Endothelial cell of umbilical vein (primary cell): ENCODE measurements at regions not wholly inside any gene's neighbourhood (a gene's known extent, or its start where the extent isn't known, plus 50 kb on each side); places are given as distances from the start of the nearest gene placed in this dataset.

Source experiments
- BruUV-seq: library from RNA; stranded (reverse); fragments of 400-500 nt; replicated peaks from 2 replicates; lab custom pipeline; 2021; lab: Mats Ljungman, UMichigan
- CTCF ChIA-PET: fragments of 300-600, 350-600 bp; sonication (Branson Sonifier 250); formaldehyde crosslinking; loops from one replicate; lab custom pipeline; 2021; ENCODE audit warnings: antibody characterized with exemption, inconsistent platforms; lab: Charles Lee
- POLR2A ChIA-PET: fragments of 300-600, 350-600 bp; sonication (Branson Sonifier 250); formaldehyde crosslinking; loops from one replicate; lab custom pipeline; 2021; ENCODE audit warnings: antibody characterized with exemption, inconsistent platforms; lab: Charles Lee
- DNase-seq: peaks from one replicate; pipeline ENCODE4 v3.0.0-alpha.2; 2011; ENCODE audit warnings: low read depth, low spot score
- FAIRE-seq: peaks from 2 replicates; lab custom pipeline; 2011; peaks lifted over from hg19 to GRCh38; lab: Jason Lieb, UNC
- H2AFZ ChIP-seq: 2 replicates; pipeline ENCODE4 v1.6.0; 2012; ENCODE audit warnings: low read depth, low read length, control low read depth, inconsistent platforms
- H3K27ac ChIP-seq: 2 replicates; pipeline ENCODE4 v1.5.1; 2011; ENCODE audit warnings: low read depth, mild to moderate bottlenecking, control low read depth, low read length, moderate library complexity; ENCODE audit not compliant: insufficient read depth
- H3K27me3 ChIP-seq, 2 experiments: 2 replicates each; pipeline versions ENCODE4 v1.6.0 to v1.6.1; 2011; ENCODE audit warnings: low read length in 2 of 2, mixed read lengths in 1 of 2; ENCODE audit not compliant: control insufficient read depth in 2 of 2, insufficient read depth in 2 of 2
- H3K36me3 ChIP-seq, 2 experiments: 2 replicates in 1 of 2; 3 replicates in 1 of 2; pipeline ENCODE4 v1.5.1; 2011; ENCODE audit warnings: low read length in 2 of 2, mild to moderate bottlenecking in 1 of 2, moderate library complexity in 1 of 2; ENCODE audit not compliant: control insufficient read depth in 2 of 2, insufficient read depth in 2 of 2; ENCODE audit errors: extremely low read depth in 1 of 2
- H3K4me1 ChIP-seq: 3 replicates; pipeline ENCODE4 v1.5.1; 2011; ENCODE audit warnings: mild to moderate bottlenecking, low read length; ENCODE audit not compliant: control insufficient read depth, insufficient read depth; ENCODE audit errors: extremely low read depth
- H3K4me2 ChIP-seq: 2 replicates; pipeline ENCODE4 v1.6.1; 2011; ENCODE audit warnings: low read length, control low read depth, mixed read lengths; ENCODE audit not compliant: insufficient read depth
- H3K4me3 ChIP-seq, 3 experiments: fragments of 200-600 bp in 1 of 3; sonication (generic), shearing (Covaris generic) in 1 of 3; replicated peaks in 1 of 3; 2 replicates each; pipeline ENCODE4 v1.5.1; 2011 to 2016; ENCODE audit warnings: control low read depth in 3 of 3, low read length in 3 of 3, mild to moderate bottlenecking in 2 of 3, inconsistent platforms in 1 of 3, low read depth in 1 of 3, moderate library complexity in 1 of 3; ENCODE audit not compliant: insufficient read depth in 1 of 3
- H3K79me2 ChIP-seq: 2 replicates; pipeline ENCODE4 v1.6.0; 2012; ENCODE audit warnings: low read length, inconsistent platforms; ENCODE audit not compliant: control insufficient read depth, insufficient read depth
- H3K9ac ChIP-seq: replicated peaks from 2 replicates; pipeline ENCODE3; 2011; ENCODE audit warnings: low read length, control low read depth; ENCODE audit not compliant: insufficient read depth; ENCODE audit errors: extremely low read depth
- H3K9me1 ChIP-seq: replicated peaks from 3 replicates; pipeline ENCODE4 v1.6.0; 2011; ENCODE audit warnings: mild to moderate bottlenecking, low read length; ENCODE audit not compliant: control insufficient read depth, insufficient read depth; ENCODE audit errors: extremely low read depth
- H3K9me3 ChIP-seq: replicated peaks from 2 replicates; pipeline ENCODE4 v1.5.1; 2012; ENCODE audit warnings: low read length, inconsistent platforms; ENCODE audit not compliant: control insufficient read depth, insufficient read depth
- H4K20me1 ChIP-seq: replicated peaks from 2 replicates; pipeline ENCODE3; 2011; ENCODE audit warnings: mild to moderate bottlenecking, low read length; ENCODE audit not compliant: control insufficient read depth, insufficient read depth; ENCODE audit errors: extremely low read depth
- FOS ChIP-seq: IDR thresholded peaks from 2 replicates; pipeline ENCODE4 v1.6.1; 2011; ENCODE audit warnings: mild to moderate bottlenecking, low read length, moderate library complexity, borderline replicate concordance; ENCODE audit not compliant: insufficient read depth
- JUN ChIP-seq: IDR thresholded peaks from 2 replicates; pipeline ENCODE4 v1.6.1; 2011; ENCODE audit warnings: borderline replicate concordance, low read depth; ENCODE audit not compliant: insufficient read length, insufficient read depth
- MYC ChIP-seq: IDR thresholded peaks from one replicate; pipeline ENCODE4 v1.6.1; 2011; ENCODE audit warnings: mild to moderate bottlenecking, low read depth, low read length
- POLR2A ChIP-seq: IDR thresholded peaks from 2 replicates; pipeline ENCODE4 v1.6.1; 2012; ENCODE audit warnings: low read depth, mild to moderate bottlenecking, control low read depth, low read length
- dilution Hi-C: fragments of 300-500 bp; cut with MboI; formaldehyde crosslinking; loops from one replicate; pipeline ENCODE4 v1.15.0; 2019; ENCODE audit warnings: low sequenced_read_pairs; ENCODE audit not compliant: extremely low pct_ligation_motif_present
- intact Hi-C: fragments of 100-400 bp; cut with micrococcal nuclease; formaldehyde crosslinking; loops from one replicate; pipeline ENCODE4 v1.10.0; 2022
- TF ChIP-seq, protein P1 (sequence below): IDR thresholded peaks from 2 replicates; pipeline ENCODE4 v1.6.1; 2011; ENCODE audit not compliant: insufficient read depth, insufficient read length

DNA sequence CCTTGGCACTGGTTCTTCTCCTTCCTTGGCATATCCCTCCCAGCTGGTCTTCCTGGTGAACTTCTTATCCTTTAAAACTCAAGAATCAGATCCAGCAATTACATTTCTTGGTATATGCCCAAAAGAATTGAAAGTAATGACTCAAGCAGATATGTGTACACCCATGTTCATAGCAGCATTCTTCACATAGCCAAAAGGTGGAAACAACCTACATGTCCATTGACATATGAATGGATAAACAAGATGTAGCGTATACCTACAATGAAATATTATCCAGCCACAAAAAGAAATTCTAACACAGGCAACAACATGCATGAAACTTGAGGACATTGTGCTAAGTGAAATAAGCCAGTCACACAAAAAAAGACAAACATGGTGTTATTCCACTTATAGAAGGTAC, 103.7 kb upstream of the NT5E start:
- TF ChIP-seq, protein P1, sequence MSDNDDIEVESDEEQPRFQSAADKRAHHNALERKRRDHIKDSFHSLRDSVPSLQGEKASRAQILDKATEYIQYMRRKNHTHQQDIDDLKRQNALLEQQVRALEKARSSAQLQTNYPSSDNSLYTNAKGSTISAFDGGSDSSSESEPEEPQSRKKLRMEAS, result no peak
- TF ChIP-seq JUN (no peak), FOS (no peak), POLR2A (no peak)
- dilution Hi-C loops, result no loop called here
- H3K4me2 ChIP-seq, result no peak overlapping the region
- no TSS peak for BruUV-seq
- no peak overlapping the region for H3K4me3 ChIP-seq
- ChIA-PET POLR2A (no interaction called here), CTCF (interaction anchor here (0.8 kb wide), 1 partner anchor 22 kb away, joined by 3 read pairs; no protein-coding TSS in a partner anchor)
- H3K36me3 ChIP-seq, result no peaks in the 10 kb centered on the region
- H3K9ac ChIP-seq, result no peak overlapping the region
- FAIRE-seq (no peak), DNase-seq (no peak)
- H3K27ac ChIP-seq, result no peak overlapping the region
- no peaks in the 10 kb centered on the region for H3K4me1 ChIP-seq
- H3K9me1 ChIP-seq, result no peaks in the 10 kb centered on the region
- H3K9me3 ChIP-seq, result no peaks in the 10 kb centered on the region
- intact Hi-C loops, result no loop called here
- no peaks in the 10 kb centered on the region for H4K20me1 ChIP-seq
- H3K79me2 ChIP-seq, result no peaks in the 10 kb centered on the region
- H3K27me3 ChIP-seq, result peaks cover 2% of the 10 kb centered on the region in 2 experiments
- H2AFZ ChIP-seq, result no peak overlapping the region

DNA sequence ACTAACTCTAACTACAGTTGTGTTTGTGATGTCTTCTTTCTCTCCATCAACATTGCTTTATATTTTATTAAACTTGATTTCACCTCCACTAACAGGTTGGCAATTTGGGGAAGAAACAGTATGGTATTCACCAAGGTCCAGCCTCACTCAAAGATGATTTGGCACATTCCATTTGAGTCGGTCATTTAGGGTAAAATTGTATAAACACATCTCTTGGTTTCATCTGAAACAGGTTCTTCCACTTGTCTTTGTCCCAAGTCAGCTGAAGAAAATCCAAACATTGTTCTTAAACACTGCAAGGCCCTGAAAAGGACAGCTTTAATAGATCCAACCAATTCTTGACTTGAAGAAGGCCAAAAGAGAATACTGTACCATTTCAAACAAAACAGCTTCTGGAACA, 104.9 kb upstream of the NT5E start:
- ChIA-PET CTCF (interaction anchor here (0.7 to 0.8 kb wide), 3 partner anchors 10 to 138 kb away, joined by 3 read pairs; no protein-coding TSS in a partner anchor), POLR2A (no interaction called here)
- intact Hi-C loops (no loop called here), dilution Hi-C loops (no loop called here)
- no peak for DNase-seq
- Histone ChIP-seq H4K20me1 (no peaks in the 10 kb centered on the region), H2AFZ (no peak overlapping the region), H3K9me1 (no peaks in the 10 kb centered on the region), H3K79me2 (no peaks in the 10 kb centered on the region), H3K4me1 (no peaks in the 10 kb centered on the region), H3K27ac (no peak overlapping the region), H3K9ac (no peak overlapping the region), H3K4me2 (no peak overlapping the region), H3K4me3 (no peak overlapping the region), H3K36me3 (no peaks in the 10 kb centered on the region), H3K27me3 (peaks cover 6 to 8% of the 10 kb centered on the region in 2 experiments), H3K9me3 (no peaks in the 10 kb centered on the region)
- BruUV-seq, result no TSS peak
- FAIRE-seq, result no peak
- TF ChIP-seq MYC, result no peak
